HG03097 (cell line): ENCODE measurements at regions not wholly inside any gene's neighbourhood (a gene's known extent, or its start where the extent isn't known, plus 50 kb on each side); places are given as distances from the start of the nearest gene placed in this dataset.

Source experiments
- ATAC-seq: cut with Tn5 transposase; IDR thresholded peaks from one replicate; pipeline ENCODE4 v1.9.1; 2021; ENCODE audit not compliant: unreplicated experiment, low FRiP score

DNA sequence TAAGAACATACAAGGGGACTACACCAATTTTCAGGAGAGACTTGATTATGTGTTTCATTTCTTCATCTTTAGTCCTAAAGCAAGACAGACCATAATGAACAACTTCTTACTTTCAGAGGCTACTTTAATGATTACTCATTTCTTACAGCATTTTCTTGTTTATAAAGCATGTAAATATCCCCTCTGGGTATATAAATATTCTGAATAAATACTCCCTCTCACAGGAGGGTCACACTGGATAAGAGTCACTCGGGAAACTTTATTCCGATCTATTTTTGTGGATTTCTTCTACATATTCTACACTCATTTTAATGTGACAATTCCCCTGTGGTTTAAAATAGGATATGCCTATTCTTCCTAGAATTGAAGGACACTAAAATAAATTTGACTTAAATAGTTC, 228.9 kb upstream of the RPS6KA3 start:
- no peak for ATAC-seq

DNA sequence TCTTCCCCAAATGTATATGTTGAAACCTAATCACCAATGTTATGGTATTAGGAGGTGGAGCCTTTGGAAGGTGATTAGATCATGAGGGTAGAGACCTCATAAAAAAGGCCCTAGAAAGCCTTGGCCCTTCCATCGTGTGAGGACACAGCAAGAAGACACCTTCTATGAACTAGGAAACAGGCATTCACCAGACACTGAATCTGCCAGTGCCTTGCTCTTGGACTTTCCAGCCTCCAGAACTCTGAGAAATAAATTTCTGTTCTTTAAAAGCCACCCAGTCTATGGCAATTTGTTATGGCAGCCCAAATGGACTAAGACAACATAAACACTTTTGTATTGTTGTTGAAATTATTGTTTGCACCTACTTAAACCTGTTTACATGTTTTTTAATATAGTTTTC, 221.8 kb upstream of the RPS6KA3 start:
- no peak for ATAC-seq

DNA sequence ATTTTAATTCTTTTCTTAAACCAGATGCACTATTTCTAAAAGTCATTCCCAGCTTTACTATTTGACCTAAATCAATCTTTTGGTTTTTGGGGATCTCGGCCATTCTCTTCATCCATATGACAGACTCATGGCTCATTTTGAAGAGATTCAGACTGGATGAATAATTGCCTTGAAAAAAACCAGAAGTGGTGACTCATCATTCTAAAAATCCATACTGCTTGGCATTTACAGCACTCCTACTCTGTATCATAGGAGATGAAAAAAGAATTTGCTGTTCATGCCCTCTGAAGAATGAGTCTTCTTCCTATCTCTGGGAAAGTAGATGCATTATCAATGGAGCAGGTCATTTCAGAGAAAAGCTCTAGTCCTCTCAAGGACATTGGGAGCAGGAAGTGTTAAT, 220.5 kb upstream of the RPS6KA3 start:
- ATAC-seq = no peak

DNA sequence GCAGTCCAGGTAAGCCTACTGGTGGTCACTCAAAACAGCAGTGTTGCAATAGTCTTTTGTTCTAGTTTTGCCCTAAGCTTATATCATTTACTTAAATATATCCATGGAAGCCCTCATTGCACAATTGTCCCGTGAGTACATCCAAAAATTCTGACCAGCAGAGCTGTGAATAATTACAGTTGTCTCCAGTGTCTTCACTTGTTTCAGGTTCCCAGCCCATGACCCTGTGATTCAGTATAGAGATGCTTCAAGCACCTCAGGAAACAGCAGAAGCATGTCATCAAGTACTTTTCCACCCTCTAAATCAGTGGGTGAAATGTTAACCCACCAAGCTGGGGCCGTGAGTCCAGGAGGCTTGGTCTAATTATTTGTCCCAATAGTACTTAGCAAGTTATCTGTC, 214.9 kb upstream of the RPS6KA3 start:
- no peak for ATAC-seq

DNA sequence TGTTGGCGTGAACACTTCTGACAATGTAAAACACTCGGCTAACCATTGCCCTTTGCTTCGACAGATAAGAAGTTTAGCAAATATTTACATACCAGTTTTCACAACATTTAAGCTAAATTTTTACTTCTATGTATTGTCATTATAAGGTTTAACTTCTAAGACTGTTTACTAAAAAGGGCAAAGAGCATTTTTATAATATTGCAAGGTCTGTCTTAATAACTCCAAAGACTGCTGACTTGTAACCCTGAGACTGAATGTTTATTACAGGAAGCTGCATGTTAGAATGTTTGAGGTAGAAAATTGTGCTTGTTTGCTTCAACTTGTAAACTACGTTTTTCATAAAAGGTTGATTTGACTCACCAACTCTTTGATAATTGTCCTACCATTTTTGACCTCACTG, 213.2 kb upstream of the RPS6KA3 start:
- no peak for ATAC-seq

DNA sequence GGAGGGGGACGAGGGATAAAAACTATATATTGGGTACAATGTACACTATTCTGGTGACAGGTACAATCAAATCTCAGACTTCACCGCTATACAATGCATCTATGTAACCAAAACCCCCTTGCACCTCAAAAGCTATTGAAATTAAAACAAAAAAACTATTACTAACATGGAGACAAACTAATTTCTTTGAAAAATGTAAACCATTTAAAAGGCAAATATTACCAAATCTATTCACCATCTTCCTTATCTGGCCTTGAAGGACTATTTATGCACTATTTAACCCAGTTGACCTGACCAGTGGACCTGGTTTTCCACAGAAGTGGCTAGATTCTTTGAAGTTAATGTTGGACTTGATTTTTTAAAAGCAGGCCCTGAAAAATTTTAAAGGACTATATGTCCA, 212.3 kb upstream of the RPS6KA3 start:
- no peak for ATAC-seq

DNA sequence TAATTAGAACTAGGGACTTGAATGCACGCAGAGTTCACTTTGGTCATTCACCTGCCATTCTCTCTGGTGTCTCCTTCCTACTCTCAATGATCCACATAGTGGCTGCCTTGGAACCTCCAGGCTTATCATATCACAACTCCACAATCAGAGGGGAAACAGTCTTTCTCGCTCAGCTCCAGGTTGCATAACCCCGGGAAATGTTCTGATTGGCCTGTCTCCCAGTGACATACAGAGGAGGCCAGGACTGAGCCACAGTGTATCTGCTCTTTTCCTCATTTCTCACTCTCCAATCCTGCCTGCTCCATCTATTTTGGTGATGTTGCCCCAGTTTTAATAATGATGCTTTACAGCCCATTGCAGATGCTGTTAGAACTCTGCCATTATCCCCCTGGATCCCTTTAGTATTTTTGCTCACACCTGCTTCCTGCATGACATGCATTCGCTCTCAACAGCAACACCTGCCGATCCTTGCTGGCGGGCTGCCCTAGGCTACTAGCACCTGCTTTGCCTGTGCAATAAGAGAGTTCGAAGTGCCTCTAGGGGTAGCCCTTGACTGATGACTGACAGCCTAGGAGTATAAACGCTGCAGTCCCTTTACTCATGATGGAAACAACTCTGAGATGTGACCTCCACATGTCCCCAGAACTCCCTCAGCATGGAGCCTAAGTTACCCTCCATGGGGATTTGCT, 211.3 kb upstream of the RPS6KA3 start:
- ATAC-seq = no peak

DNA sequence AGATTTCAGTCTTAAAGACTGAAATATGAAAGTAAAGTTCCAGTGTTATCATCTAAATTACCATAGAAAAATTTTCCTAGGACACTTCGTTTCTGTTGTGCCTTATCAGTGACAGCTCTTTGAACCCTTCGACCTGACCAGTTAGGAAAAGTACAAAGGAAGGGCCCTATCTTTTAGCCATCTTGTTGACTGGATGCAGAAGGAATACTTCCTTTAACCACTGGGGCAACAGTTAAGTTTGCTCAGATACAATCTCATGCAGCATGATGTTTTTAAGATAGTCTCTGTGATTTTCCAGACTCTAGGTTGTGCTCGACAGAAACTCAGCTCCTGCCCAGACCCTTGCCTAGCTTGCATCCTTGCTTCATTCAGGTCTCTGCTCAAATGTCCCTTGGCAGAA, 210.5 kb upstream of the RPS6KA3 start:
- no peak for ATAC-seq

DNA sequence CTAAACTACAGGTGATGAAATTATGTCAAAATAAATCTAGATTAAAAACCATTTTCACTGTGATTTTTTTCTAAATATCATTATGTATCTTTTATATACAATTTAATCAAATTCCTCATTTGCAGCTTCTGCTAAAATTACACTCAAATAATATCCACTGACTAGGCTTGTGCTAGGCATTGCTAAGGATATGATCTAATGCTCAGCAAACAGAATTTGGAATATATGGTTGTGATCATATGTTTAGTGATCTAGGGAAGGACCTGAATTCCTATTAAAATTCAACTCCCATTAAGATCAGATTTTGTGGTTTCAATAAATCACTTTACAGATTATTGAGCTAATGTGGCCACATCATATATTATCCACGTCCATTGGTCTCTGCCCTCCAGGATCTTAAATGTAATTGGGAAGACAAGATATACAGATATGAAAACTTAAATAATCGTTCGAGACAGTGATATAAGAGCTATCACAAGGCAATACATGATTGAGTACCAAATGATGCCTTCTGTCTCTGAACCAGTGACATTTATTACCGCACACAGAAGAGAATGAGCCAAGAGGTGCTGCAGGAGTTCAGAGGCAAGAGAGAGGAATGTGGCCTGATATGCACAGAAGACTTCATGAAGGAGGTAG, 206.0 kb upstream of the RPS6KA3 start:
- ATAC-seq = no peak

DNA sequence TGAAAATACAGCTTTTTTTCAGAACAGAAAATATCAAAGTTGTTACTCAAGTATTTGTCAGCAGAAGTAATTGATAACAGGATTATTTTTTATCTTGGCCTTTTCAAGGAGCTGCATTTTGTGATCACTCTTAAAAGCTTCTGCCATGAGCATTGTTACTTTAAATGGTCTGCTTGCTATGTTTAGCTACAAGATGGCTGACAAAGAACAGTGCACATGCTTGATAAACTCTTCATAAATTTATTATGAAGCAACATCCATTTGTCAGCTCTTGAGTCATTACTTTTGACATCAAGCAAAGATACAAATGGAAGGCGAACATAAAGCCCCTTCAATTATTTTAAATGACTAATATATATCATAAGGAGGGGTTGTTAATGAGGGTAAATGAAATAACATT, 205.4 kb upstream of the RPS6KA3 start:
- no peak for ATAC-seq

DNA sequence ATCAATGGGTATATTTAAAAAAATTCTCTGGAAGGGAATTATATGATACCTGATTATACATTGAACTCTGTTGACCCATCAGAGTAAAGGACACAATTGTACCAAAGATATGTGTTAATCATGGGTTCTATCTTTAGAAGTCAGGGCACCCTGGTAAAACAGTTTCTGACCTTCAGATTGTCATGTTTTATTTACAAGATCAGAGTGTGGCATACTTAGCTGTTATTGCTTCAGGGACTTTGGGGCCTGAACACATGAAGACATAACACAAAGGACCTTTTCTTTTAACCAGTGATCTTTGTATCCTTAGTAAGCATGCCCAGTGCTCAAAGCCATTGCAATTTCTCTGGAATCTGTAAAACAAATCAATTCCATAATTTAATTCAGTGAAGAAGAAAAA, 204.8 kb upstream of the RPS6KA3 start:
- no peak for ATAC-seq

DNA sequence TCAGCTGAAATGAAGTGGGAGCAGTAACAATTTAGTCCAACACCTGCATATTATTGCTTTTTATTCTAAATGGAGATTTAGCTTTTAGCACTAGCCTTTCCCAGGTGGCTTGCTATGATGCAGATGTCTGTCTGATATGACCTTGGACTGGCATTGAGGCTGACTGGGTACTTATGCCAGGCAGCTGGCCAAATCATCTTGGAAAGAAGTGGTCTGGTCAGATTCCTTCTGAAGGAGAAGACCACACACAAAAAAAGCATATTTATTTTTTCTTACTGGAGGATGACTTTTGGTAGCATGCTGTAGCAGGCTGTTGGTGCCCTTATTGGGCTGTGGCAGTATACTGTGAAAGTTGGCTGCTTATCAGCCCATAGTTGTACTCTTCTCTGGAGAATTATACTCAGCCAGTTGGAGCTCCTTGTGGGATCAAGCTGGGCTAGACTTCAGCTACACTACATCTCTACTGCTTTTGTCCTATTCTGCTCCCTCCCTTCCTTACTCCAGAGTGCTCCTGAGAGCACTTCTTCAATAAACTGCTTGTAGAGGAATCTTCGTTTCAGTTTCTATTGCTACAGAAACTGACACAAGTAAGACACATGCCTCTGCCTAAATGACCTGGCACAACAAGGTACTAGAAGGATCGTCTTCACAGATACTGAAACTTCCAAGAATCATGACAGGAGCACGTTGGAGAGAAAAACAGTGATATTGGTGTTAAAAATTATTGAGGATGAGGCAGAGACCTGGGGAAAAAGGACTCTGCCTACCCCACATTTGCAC, 196.8 kb upstream of the RPS6KA3 start:
- ATAC-seq = no peak

DNA sequence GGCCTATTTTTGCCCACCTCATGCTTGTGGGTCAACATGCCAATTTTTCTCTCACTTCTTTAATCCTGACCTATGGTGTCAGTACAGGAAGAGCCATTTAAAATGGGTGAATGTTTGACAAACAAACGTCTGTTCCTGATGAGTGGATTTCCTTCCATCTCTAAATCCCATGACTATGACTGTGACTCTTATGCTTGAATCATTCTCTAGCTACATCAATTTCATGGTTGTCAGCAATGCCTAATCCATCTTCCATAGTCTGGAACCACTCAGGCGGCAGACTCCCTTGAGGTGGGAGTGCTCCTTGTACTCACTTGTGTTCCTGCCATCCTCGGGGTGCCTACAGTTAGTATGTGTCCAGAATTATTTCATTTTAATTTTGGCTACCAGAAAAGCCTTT, 194.9 kb upstream of the RPS6KA3 start:
- ATAC-seq = no peak

DNA sequence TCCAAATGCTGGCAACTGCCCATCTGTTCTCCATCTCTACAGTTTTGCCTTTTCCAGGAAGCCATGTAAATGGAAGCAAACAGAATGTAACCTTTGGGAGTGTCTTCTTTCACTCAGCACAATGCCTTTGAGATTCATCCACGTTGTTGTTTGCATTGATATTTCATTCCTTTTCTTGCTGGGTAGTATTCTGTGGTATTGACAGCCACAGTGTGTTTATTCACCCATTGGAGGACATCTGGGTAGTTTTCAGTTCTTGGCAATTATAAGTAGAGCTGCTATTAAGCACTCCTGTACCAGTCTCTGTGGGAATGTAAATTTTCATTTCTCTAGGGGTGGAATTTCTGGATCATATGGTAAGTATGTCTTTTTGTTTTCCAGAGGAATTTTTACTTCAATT, 194.3 kb upstream of the RPS6KA3 start:
- ATAC-seq = no peak

DNA sequence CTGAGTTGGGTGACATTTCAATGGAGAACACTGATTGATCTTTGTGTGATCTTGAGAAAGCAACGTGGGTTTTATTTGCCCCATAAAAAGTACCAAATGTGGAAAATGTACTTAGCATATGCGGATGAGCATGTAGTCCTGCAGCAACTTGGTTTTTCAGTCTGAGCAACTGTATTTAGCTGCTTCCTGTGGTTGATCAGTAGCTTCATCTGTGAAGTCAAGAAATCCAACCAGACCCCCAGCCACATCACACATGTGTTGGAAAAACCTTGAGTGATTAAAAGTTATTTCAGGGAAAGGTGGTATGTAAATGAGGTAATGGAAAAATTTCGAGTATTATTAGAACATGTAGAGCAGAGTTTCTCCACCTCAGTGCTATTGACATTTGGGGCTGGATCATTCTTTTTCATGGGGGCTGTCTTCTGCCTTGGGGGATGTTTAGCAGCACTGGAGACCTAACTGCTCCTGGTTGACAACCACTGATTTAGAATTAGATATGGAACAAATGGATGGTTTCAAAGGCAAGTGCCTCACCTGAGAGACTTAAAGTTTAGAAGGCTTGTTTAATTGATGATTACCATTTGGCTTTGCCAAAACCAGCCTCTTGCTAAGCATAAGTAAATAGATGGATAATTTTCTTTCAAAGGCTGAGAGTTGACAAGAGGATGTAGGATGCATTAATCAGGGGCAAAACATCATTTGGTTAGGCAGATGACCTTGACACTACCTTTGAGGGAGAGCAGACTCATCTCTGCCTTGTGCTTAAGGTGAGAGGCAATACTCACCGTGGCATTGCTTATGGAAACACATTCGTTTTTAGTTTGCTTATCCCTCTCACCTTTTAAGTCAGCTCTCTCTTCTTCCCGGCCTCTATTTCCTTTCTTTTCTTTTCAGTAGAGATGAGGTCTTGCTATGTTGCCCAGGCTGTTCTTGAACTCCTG, 193.0 kb upstream of the RPS6KA3 start:
- no peak for ATAC-seq

DNA sequence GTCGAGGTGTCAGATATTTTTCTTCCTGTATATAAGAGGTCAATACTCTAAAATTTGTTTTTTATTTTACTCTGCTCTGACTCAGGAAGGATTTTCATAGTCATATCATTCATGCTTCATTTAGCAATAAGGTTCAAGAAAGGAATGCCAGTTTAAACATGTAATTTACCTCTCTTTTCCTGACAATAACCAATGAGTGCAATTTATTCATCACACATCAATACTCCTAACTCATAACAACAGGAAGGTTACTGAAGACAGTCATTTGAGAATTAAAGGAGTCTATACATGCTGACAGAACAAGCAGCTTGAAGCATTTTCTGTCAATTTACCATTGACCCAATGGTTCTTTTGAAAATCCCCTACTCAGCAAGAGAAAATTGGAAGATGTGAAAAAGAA, 190.3 kb upstream of the RPS6KA3 start:
- ATAC-seq = no peak

DNA sequence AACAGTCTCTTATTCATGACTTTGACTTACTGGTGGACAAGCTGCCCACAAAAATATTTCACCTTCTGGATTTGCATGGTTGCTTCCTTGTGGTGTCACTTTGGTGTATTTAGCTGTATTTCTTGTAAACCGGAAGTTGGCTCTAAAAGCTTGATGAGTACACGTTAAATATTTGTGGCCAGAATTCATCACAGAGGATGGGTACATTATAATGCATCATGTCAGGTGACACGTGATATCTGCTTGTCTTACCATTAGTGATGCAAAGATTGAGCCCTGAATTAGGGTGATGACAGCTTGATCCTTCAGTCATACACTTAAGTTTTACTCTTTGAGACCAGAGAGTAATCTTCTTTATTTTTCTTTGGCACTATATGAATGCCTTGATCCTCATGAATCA, 188.3 kb upstream of the RPS6KA3 start:
- ATAC-seq = no peak

DNA sequence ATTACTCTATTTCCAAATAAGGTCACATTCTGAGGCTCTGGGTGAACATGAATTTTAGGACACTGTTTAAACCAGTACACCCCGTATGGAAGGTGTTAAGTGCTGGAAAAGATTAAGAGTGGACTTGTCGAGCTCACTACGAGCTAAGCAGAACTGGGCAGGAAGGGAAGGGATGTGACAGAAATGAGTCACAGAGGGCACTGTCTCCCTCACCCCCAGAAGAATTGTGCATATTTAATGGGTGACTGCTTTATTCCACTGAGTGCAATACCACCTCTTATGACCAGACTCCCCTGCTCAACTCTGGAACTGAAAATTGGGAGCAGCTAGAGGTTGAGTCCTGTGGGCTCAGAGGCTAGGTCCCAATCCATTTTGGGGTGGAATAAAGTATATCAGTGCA, 187.4 kb upstream of the RPS6KA3 start:
- no peak for ATAC-seq

DNA sequence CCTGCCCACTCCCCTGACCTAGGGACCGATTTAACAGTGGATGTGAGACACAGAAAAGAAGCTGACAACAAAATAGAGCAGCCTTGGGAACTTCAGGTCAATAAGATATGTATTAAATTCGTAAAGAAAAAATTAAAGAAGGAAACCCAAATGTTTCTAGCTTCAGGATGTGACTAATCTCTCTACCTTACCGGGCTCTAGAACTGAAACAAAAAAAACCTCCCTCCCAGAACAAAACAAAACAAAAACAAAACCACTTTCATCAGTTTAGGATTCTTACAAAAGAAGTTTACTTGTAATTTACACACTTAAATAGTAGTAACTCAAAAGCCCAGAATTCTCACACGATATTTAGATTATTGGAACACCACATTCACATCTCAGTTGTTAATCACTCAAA, 185.8 kb upstream of the RPS6KA3 start:
- ATAC-seq = no peak

DNA sequence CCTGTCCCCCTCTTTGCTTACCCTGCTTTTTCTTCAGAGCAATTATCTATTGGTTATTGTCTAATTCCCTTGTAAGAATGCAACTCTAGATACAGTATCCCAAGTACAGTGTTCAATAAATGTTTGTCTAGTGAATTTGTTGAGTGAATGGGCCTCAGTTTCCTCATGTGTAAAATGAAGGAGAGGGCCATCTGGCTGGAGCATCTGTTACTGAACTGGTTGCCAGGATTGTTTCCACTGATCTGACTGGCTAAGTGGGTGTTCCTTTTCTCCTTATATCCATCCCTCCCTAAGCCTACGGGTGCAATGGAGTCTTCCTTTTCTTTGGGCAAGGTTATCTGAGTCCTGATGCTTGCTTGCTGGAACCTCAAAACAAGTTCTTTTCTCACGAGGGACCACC, 185.2 kb upstream of the RPS6KA3 start:
- no peak for ATAC-seq

DNA sequence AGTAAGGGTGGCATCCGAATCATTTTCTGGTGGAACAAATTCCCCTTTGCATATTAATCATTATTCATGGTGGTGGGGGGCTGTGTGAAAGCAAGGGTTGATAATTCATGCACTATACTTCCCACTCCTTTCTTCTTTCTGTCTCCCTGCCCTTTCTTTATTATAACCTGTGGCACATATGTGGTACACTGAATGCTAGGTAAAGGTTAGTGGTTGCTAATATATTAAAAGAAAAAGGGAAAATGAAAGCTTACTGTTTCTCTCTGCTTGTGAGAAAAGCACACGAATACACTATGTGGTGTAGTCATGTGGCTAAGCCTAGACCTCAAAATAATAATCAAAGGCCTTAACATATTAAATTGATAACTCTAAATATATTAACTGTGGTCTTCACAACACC, 178.4 kb upstream of the RPS6KA3 start:
- no peak for ATAC-seq
